ENCODE measurements at regions not wholly inside any gene's neighbourhood (a gene's known extent, or its start where the extent isn't known, plus 50 kb on each side); places are given as distances from the start of the nearest gene placed in this dataset.

- Mint-ChIP-seq H3K27ac (ENCODE audit: low read depth) (no peak overlapping the region), H3K36me3 (ENCODE audit: insufficient read depth) (peaks cover 2% of the 10 kb centered on the region), H3K9me3 (peaks cover 32% of the 10 kb centered on the region), H3K4me3 (no peak overlapping the region), H3K4me1 (no peaks in the 10 kb centered on the region), H3K27me3 (no peaks in the 10 kb centered on the region)
- DNase-seq (ENCODE audit: low spot score in 2 of 2): no peak
- no peak for ATAC-seq (replicated peaks; ENCODE audit: extremely low read depth, poor library complexity, severe bottlenecking)
Observed at GRCh38 chr18:64518191-64518590, 369.3 kb upstream of the LINC00305 start.

- Mint-ChIP-seq H3K27me3 (no peaks in the 10 kb centered on the region), H3K27ac (ENCODE audit: low read depth) (no peak overlapping the region), H3K9me3 (peaks cover 8% of the 10 kb centered on the region), H3K36me3 (ENCODE audit: insufficient read depth) (no peaks in the 10 kb centered on the region), H3K4me3 (no peak overlapping the region), H3K4me1 (no peaks in the 10 kb centered on the region)
- ATAC-seq (replicated peaks; ENCODE audit: extremely low read depth, poor library complexity, severe bottlenecking) (no peak), DNase-seq (ENCODE audit: low spot score in 2 of 2) (no peak)
Observed at GRCh38 chr18:64513401-64513800, 364.5 kb upstream of the LINC00305 start.

GRCh38 chr18:64490207-64490606 lies 341.3 kb upstream of the LINC00305 start:
- Mint-ChIP-seq H3K4me1 (no peaks in the 10 kb centered on the region), H3K4me3 (no peak overlapping the region), H3K9me3 (peaks cover 20% of the 10 kb centered on the region), H3K27ac (ENCODE audit: low read depth) (no peak overlapping the region), H3K36me3 (ENCODE audit: insufficient read depth) (no peaks in the 10 kb centered on the region), H3K27me3 (no peaks in the 10 kb centered on the region)
- ATAC-seq (replicated peaks; ENCODE audit: extremely low read depth, poor library complexity, severe bottlenecking): no peak
- no peak for DNase-seq (ENCODE audit: low spot score in 2 of 2)

- ATAC-seq (replicated peaks; ENCODE audit: extremely low read depth, poor library complexity, severe bottlenecking): no peak
- H3K4me1 Mint-ChIP-seq: no peaks in the 10 kb centered on the region
- no peak overlapping the region for H3K4me3 Mint-ChIP-seq
- no peak for DNase-seq (ENCODE audit: low spot score in 2 of 2)
- H3K27ac Mint-ChIP-seq (ENCODE audit: low read depth): no peak overlapping the region
- peaks cover 10% of the 10 kb centered on the region for H3K9me3 Mint-ChIP-seq
- no peaks in the 10 kb centered on the region for H3K27me3 Mint-ChIP-seq
- H3K36me3 Mint-ChIP-seq (ENCODE audit: insufficient read depth): no peaks in the 10 kb centered on the region
Observed at GRCh38 chr18:64488698-64489097, 339.8 kb upstream of the LINC00305 start.

GRCh38 chr18:64474773-64475172 lies 325.9 kb upstream of the LINC00305 start:
- no peak for DNase-seq (ENCODE audit: low spot score in 2 of 2)
- Mint-ChIP-seq H3K9me3 (peaks cover 26% of the 10 kb centered on the region), H3K27ac (ENCODE audit: low read depth) (no peak overlapping the region), H3K27me3 (no peaks in the 10 kb centered on the region), H3K4me1 (no peaks in the 10 kb centered on the region), H3K4me3 (no peak overlapping the region), H3K36me3 (ENCODE audit: insufficient read depth) (no peaks in the 10 kb centered on the region)
- ATAC-seq (replicated peaks; ENCODE audit: extremely low read depth, poor library complexity, severe bottlenecking): no peak

GRCh38 chr18:64474255-64474654 lies 325.4 kb upstream of the LINC00305 start:
- ATAC-seq (replicated peaks; ENCODE audit: extremely low read depth, poor library complexity, severe bottlenecking) (no peak), DNase-seq (ENCODE audit: low spot score in 2 of 2) (no peak)
- H3K36me3 Mint-ChIP-seq (ENCODE audit: insufficient read depth): no peaks in the 10 kb centered on the region
- no peak overlapping the region for H3K27ac Mint-ChIP-seq (ENCODE audit: low read depth)
- no peak overlapping the region for H3K4me3 Mint-ChIP-seq
- no peaks in the 10 kb centered on the region for H3K4me1 Mint-ChIP-seq
- no peaks in the 10 kb centered on the region for H3K27me3 Mint-ChIP-seq
- peaks cover 27% of the 10 kb centered on the region for H3K9me3 Mint-ChIP-seq

GRCh38 chr18:64449434-64449833 lies 300.5 kb upstream of the LINC00305 start:
- Mint-ChIP-seq H3K9me3 (peaks cover 7% of the 10 kb centered on the region), H3K4me1 (no peaks in the 10 kb centered on the region), H3K27me3 (no peaks in the 10 kb centered on the region), H3K36me3 (ENCODE audit: insufficient read depth) (no peaks in the 10 kb centered on the region), H3K27ac (ENCODE audit: low read depth) (no peak overlapping the region), H3K4me3 (no peak overlapping the region)
- DNase-seq (ENCODE audit: low spot score in 2 of 2) (no peak), ATAC-seq (replicated peaks; ENCODE audit: extremely low read depth, poor library complexity, severe bottlenecking) (no peak)

GRCh38 chr18:64444819-64445218 lies 295.9 kb upstream of the LINC00305 start:
- Mint-ChIP-seq H3K27ac (ENCODE audit: low read depth) (no peak overlapping the region), H3K27me3 (no peaks in the 10 kb centered on the region), H3K4me3 (no peak overlapping the region), H3K4me1 (no peaks in the 10 kb centered on the region), H3K9me3 (peaks cover 11% of the 10 kb centered on the region), H3K36me3 (ENCODE audit: insufficient read depth) (no peaks in the 10 kb centered on the region)
- DNase-seq (ENCODE audit: low spot score in 2 of 2) (no peak), ATAC-seq (replicated peaks; ENCODE audit: extremely low read depth, poor library complexity, severe bottlenecking) (no peak)

GRCh38 chr18:64438178-64438577 lies 289.3 kb upstream of the LINC00305 start:
- H3K27ac Mint-ChIP-seq (ENCODE audit: low read depth): no peak overlapping the region
- H3K4me1 Mint-ChIP-seq: no peaks in the 10 kb centered on the region
- ATAC-seq (replicated peaks; ENCODE audit: extremely low read depth, poor library complexity, severe bottlenecking) (no peak), DNase-seq (ENCODE audit: low spot score in 2 of 2) (no peak)
- no peak overlapping the region for H3K4me3 Mint-ChIP-seq
- no peaks in the 10 kb centered on the region for H3K27me3 Mint-ChIP-seq
- peaks cover 22% of the 10 kb centered on the region for H3K9me3 Mint-ChIP-seq
- no peaks in the 10 kb centered on the region for H3K36me3 Mint-ChIP-seq (ENCODE audit: insufficient read depth)

- H3K4me1 Mint-ChIP-seq: no peaks in the 10 kb centered on the region
- no peak for DNase-seq (ENCODE audit: low spot score in 2 of 2)
- ATAC-seq (replicated peaks; ENCODE audit: extremely low read depth, poor library complexity, severe bottlenecking): no peak
- H3K27ac Mint-ChIP-seq (ENCODE audit: low read depth): no peak overlapping the region
- no peaks in the 10 kb centered on the region for H3K27me3 Mint-ChIP-seq
- peaks cover 27% of the 10 kb centered on the region for H3K9me3 Mint-ChIP-seq
- H3K36me3 Mint-ChIP-seq (ENCODE audit: insufficient read depth): no peaks in the 10 kb centered on the region
- no peak overlapping the region for H3K4me3 Mint-ChIP-seq
Observed at GRCh38 chr18:64436111-64436510, 287.2 kb upstream of the LINC00305 start.

- DNase-seq (ENCODE audit: low spot score in 2 of 2) (no peak), ATAC-seq (replicated peaks; ENCODE audit: extremely low read depth, poor library complexity, severe bottlenecking) (no peak)
- Mint-ChIP-seq H3K9me3 (no peaks in the 10 kb centered on the region), H3K36me3 (ENCODE audit: insufficient read depth) (no peaks in the 10 kb centered on the region), H3K4me3 (no peak overlapping the region), H3K27ac (ENCODE audit: low read depth) (no peak overlapping the region), H3K4me1 (no peaks in the 10 kb centered on the region), H3K27me3 (no peaks in the 10 kb centered on the region)
Observed at GRCh38 chr18:64419156-64419555, 270.3 kb upstream of the LINC00305 start.

- peaks cover 1% of the 10 kb centered on the region for H3K36me3 Mint-ChIP-seq (ENCODE audit: insufficient read depth)
- no peak overlapping the region for H3K27ac Mint-ChIP-seq (ENCODE audit: low read depth)
- H3K27me3 Mint-ChIP-seq: no peaks in the 10 kb centered on the region
- no peak for DNase-seq (ENCODE audit: low spot score in 2 of 2)
- no peak overlapping the region for H3K4me3 Mint-ChIP-seq
- H3K9me3 Mint-ChIP-seq: no peaks in the 10 kb centered on the region
- H3K4me1 Mint-ChIP-seq: no peaks in the 10 kb centered on the region
- ATAC-seq (replicated peaks; ENCODE audit: extremely low read depth, poor library complexity, severe bottlenecking): no peak
Observed at GRCh38 chr18:64416990-64417389, 268.1 kb upstream of the LINC00305 start.

- Mint-ChIP-seq H3K27ac (ENCODE audit: low read depth) (no peak overlapping the region), H3K36me3 (ENCODE audit: insufficient read depth) (peaks cover 1% of the 10 kb centered on the region)
- no peak for DNase-seq (ENCODE audit: low spot score in 2 of 2)
Observed at GRCh38 chr18:64415218-64415617, 266.3 kb upstream of the LINC00305 start.

GRCh38 chr18:64410685-64411084 lies 261.8 kb upstream of the LINC00305 start:
- H3K4me1 Mint-ChIP-seq: no peaks in the 10 kb centered on the region

More at GRCh38 chr18:64415218-64415617, 266.3 kb upstream of the LINC00305 start:
- peaks cover 8% of the 10 kb centered on the region for H3K9me3 Mint-ChIP-seq
- no peaks in the 10 kb centered on the region for H3K27me3 Mint-ChIP-seq
- no peak for ATAC-seq (replicated peaks; ENCODE audit: extremely low read depth, poor library complexity, severe bottlenecking)
- no peaks in the 10 kb centered on the region for H3K4me1 Mint-ChIP-seq
- no peak overlapping the region for H3K4me3 Mint-ChIP-seq

More at GRCh38 chr18:64410685-64411084, 261.8 kb upstream of the LINC00305 start:
- Mint-ChIP-seq H3K27me3 (no peaks in the 10 kb centered on the region), H3K4me3 (no peak overlapping the region), H3K9me3 (peaks cover 8% of the 10 kb centered on the region), H3K27ac (ENCODE audit: low read depth) (no peak overlapping the region), H3K36me3 (ENCODE audit: insufficient read depth) (peaks cover 1% of the 10 kb centered on the region)
- DNase-seq (ENCODE audit: low spot score in 2 of 2) (no peak), ATAC-seq (replicated peaks; ENCODE audit: extremely low read depth, poor library complexity, severe bottlenecking) (no peak)
